ENCODE measurements at regions not wholly inside any gene's neighbourhood (a gene's known extent, or its start where the extent isn't known, plus 50 kb on each side); places are given as distances from the start of the nearest gene placed in this dataset.

DNA sequence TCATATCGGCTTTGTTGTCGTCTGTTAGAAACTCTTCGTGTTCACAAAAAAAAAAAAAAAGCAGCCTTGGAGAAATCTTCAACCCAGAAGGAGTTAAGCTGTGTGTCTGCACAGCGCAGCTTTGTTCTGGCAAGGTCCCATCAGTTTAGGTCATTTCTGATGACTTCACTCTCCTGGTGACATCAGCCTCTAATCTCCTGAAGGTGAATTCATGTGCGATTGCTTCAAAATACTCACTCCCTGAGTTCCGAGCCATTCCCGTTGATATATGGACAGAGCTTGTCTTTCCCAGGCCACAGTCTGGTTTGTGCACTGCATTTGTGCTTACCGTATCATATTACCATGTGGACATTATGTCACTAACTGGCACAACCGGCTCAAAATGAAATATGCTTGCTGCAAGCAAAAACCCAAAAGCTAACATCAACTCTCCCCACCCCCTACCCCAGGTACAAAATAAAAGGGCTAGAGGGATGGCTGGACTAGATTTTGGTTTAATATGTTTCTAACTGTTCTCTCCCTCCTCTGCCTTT, 342.4 kb downstream of the KCNRG start:
- TF ChIP-seq CTCF (conservative IDR thresholded peaks at IDR 0.05 in 1 of 2, IDR thresholded peaks at IDR 0.05 in 1 of 2; ENCODE audit: low read depth in 1 of 2, low read length in 2 of 2) = no peak
- TF ChIP-seq EZH2 (IDR thresholded peaks at IDR 0.05; ENCODE audit: low read length, missing control alignments) = no peak

Measured in fibroblast of lung (primary cell).